ENCODE measurements at regions not wholly inside any gene's neighbourhood (a gene's known extent, or its start where the extent isn't known, plus 50 kb on each side); places are given as distances from the start of the nearest gene placed in this dataset.

GRCh38 chr12:62106547-62107185, 153.5 kb upstream of the USP15 start:
- Histone ChIP-seq H3K27me3 (ENCODE audit: control insufficient read depth, insufficient read depth, low read length) (no peaks in the 10 kb centered on the region), H3K36me3 (ENCODE audit: insufficient read depth, low read length) (no peaks in the 10 kb centered on the region), H3K9me3 (replicated peaks; ENCODE audit: low read length) (no peaks in the 10 kb centered on the region), H3K4me1 (ENCODE audit: control insufficient read depth, insufficient read depth, low read length) (no peaks in the 10 kb centered on the region), H3K9ac (ENCODE audit: low read depth, low read length) (no peak overlapping the region), H3K4me3 (ENCODE audit: low read length) (no peak overlapping the region), H3K4me2 (ENCODE audit: low read length) (no peak overlapping the region)

GRCh38 chr12:62113366-62114011, 146.7 kb upstream of the USP15 start:
- no peaks in the 10 kb centered on the region for H3K4me1 ChIP-seq (ENCODE audit: control insufficient read depth, insufficient read depth, low read length)
- no peaks in the 10 kb centered on the region for H3K9me3 ChIP-seq (replicated peaks; ENCODE audit: low read length)
- no peaks in the 10 kb centered on the region for H3K36me3 ChIP-seq (ENCODE audit: insufficient read depth, low read length)
- H3K27me3 ChIP-seq (ENCODE audit: control insufficient read depth, insufficient read depth, low read length) = no peaks in the 10 kb centered on the region
- no peak overlapping the region for H3K4me3 ChIP-seq (ENCODE audit: low read length)
- H3K9ac ChIP-seq (ENCODE audit: low read depth, low read length) = no peak overlapping the region
- no peak overlapping the region for H3K4me2 ChIP-seq (ENCODE audit: low read length)

- no peaks in the 10 kb centered on the region for H3K9me3 ChIP-seq (replicated peaks; ENCODE audit: low read length)
- no peak overlapping the region for H3K4me3 ChIP-seq (ENCODE audit: low read length)
- no peaks in the 10 kb centered on the region for H3K4me1 ChIP-seq (ENCODE audit: control insufficient read depth, insufficient read depth, low read length)
- H3K36me3 ChIP-seq (ENCODE audit: insufficient read depth, low read length) = no peaks in the 10 kb centered on the region
- H3K9ac ChIP-seq (ENCODE audit: low read depth, low read length) = no peak overlapping the region
- H3K27me3 ChIP-seq (ENCODE audit: control insufficient read depth, insufficient read depth, low read length) = no peaks in the 10 kb centered on the region
- H3K4me2 ChIP-seq (ENCODE audit: low read length) = no peak overlapping the region
Observed at GRCh38 chr12:62116986-62117385, 143.2 kb upstream of the USP15 start.

GRCh38 chr12:62123721-62124203, 136.4 kb upstream of the USP15 start:
- H3K4me2 ChIP-seq (ENCODE audit: low read length) = no peak overlapping the region
- H3K27me3 ChIP-seq (ENCODE audit: control insufficient read depth, insufficient read depth, low read length) = peaks cover 7% of the 10 kb centered on the region
- no peaks in the 10 kb centered on the region for H3K36me3 ChIP-seq (ENCODE audit: insufficient read depth, low read length)
- no peak overlapping the region for H3K9ac ChIP-seq (ENCODE audit: low read depth, low read length)
- H3K4me1 ChIP-seq (ENCODE audit: control insufficient read depth, insufficient read depth, low read length) = no peaks in the 10 kb centered on the region
- no peaks in the 10 kb centered on the region for H3K9me3 ChIP-seq (replicated peaks; ENCODE audit: low read length)
- no peak overlapping the region for H3K4me3 ChIP-seq (ENCODE audit: low read length)

GRCh38 chr12:62127516-62127915, 132.7 kb upstream of the USP15 start:
- Histone ChIP-seq H3K4me3 (ENCODE audit: low read length) (no peak overlapping the region), H3K27me3 (ENCODE audit: control insufficient read depth, insufficient read depth, low read length) (peaks cover 9% of the 10 kb centered on the region), H3K36me3 (ENCODE audit: insufficient read depth, low read length) (no peaks in the 10 kb centered on the region), H3K9ac (ENCODE audit: low read depth, low read length) (no peak overlapping the region), H3K4me1 (ENCODE audit: control insufficient read depth, insufficient read depth, low read length) (no peaks in the 10 kb centered on the region), H3K4me2 (ENCODE audit: low read length) (no peak overlapping the region), H3K9me3 (replicated peaks; ENCODE audit: low read length) (no peaks in the 10 kb centered on the region)

- Histone ChIP-seq H3K36me3 (ENCODE audit: insufficient read depth, low read length) (no peaks in the 10 kb centered on the region), H3K4me3 (ENCODE audit: low read length) (no peak overlapping the region), H3K9me3 (replicated peaks; ENCODE audit: low read length) (no peaks in the 10 kb centered on the region), H3K4me2 (ENCODE audit: low read length) (no peak overlapping the region), H3K27me3 (ENCODE audit: control insufficient read depth, insufficient read depth, low read length) (peaks cover 9% of the 10 kb centered on the region), H3K4me1 (ENCODE audit: control insufficient read depth, insufficient read depth, low read length) (no peaks in the 10 kb centered on the region), H3K9ac (ENCODE audit: low read depth, low read length) (no peak overlapping the region)
Observed at GRCh38 chr12:62128175-62128975, 131.8 kb upstream of the USP15 start.

GRCh38 chr12:62129291-62129690, 130.9 kb upstream of the USP15 start:
- H3K27me3 ChIP-seq (ENCODE audit: control insufficient read depth, insufficient read depth, low read length) = peaks cover 9% of the 10 kb centered on the region
- no peaks in the 10 kb centered on the region for H3K36me3 ChIP-seq (ENCODE audit: insufficient read depth, low read length)
- H3K9me3 ChIP-seq (replicated peaks; ENCODE audit: low read length) = no peaks in the 10 kb centered on the region
- H3K4me1 ChIP-seq (ENCODE audit: control insufficient read depth, insufficient read depth, low read length) = no peaks in the 10 kb centered on the region
- no peak overlapping the region for H3K9ac ChIP-seq (ENCODE audit: low read depth, low read length)
- H3K4me2 ChIP-seq (ENCODE audit: low read length) = no peak overlapping the region
- no peak overlapping the region for H3K4me3 ChIP-seq (ENCODE audit: low read length)

GRCh38 chr12:62130402-62130801, 129.8 kb upstream of the USP15 start:
- H3K4me3 ChIP-seq (ENCODE audit: low read length) = no peak overlapping the region
- peaks cover 6% of the 10 kb centered on the region for H3K27me3 ChIP-seq (ENCODE audit: control insufficient read depth, insufficient read depth, low read length)
- H3K9ac ChIP-seq (ENCODE audit: low read depth, low read length) = no peak overlapping the region
- H3K9me3 ChIP-seq (replicated peaks; ENCODE audit: low read length) = no peaks in the 10 kb centered on the region
- no peaks in the 10 kb centered on the region for H3K36me3 ChIP-seq (ENCODE audit: insufficient read depth, low read length)
- H3K4me2 ChIP-seq (ENCODE audit: low read length) = no peak overlapping the region
- no peaks in the 10 kb centered on the region for H3K4me1 ChIP-seq (ENCODE audit: control insufficient read depth, insufficient read depth, low read length)

- Histone ChIP-seq H3K4me2 (ENCODE audit: low read length) (no peak overlapping the region), H3K9me3 (replicated peaks; ENCODE audit: low read length) (no peaks in the 10 kb centered on the region), H3K4me3 (ENCODE audit: low read length) (no peak overlapping the region), H3K4me1 (ENCODE audit: control insufficient read depth, insufficient read depth, low read length) (no peaks in the 10 kb centered on the region), H3K27me3 (ENCODE audit: control insufficient read depth, insufficient read depth, low read length) (peaks cover 5% of the 10 kb centered on the region), H3K36me3 (ENCODE audit: insufficient read depth, low read length) (no peaks in the 10 kb centered on the region), H3K9ac (ENCODE audit: low read depth, low read length) (no peak overlapping the region)
Observed at GRCh38 chr12:62130834-62131552, 129.2 kb upstream of the USP15 start.

GRCh38 chr12:62133440-62133839, 126.8 kb upstream of the USP15 start:
- Histone ChIP-seq H3K36me3 (ENCODE audit: insufficient read depth, low read length) (no peaks in the 10 kb centered on the region), H3K4me1 (ENCODE audit: control insufficient read depth, insufficient read depth, low read length) (no peaks in the 10 kb centered on the region), H3K9ac (ENCODE audit: low read depth, low read length) (no peak overlapping the region), H3K4me3 (ENCODE audit: low read length) (no peak overlapping the region), H3K4me2 (ENCODE audit: low read length) (no peak overlapping the region), H3K27me3 (ENCODE audit: control insufficient read depth, insufficient read depth, low read length) (peaks cover 2% of the 10 kb centered on the region), H3K9me3 (replicated peaks; ENCODE audit: low read length) (no peaks in the 10 kb centered on the region)

- Histone ChIP-seq H3K4me2 (ENCODE audit: low read length) (no peak overlapping the region), H3K9me3 (replicated peaks; ENCODE audit: low read length) (no peaks in the 10 kb centered on the region), H3K4me3 (ENCODE audit: low read length) (no peak overlapping the region), H3K4me1 (ENCODE audit: control insufficient read depth, insufficient read depth, low read length) (no peaks in the 10 kb centered on the region), H3K9ac (ENCODE audit: low read depth, low read length) (no peak overlapping the region), H3K27me3 (ENCODE audit: control insufficient read depth, insufficient read depth, low read length) (peaks cover 4% of the 10 kb centered on the region), H3K36me3 (ENCODE audit: insufficient read depth, low read length) (no peaks in the 10 kb centered on the region)
Observed at GRCh38 chr12:62135553-62136200, 124.5 kb upstream of the USP15 start.
